NCI-H774 (cell line): ENCODE measurements at regions not wholly inside any gene's neighbourhood (a gene's known extent, or its start where the extent isn't known, plus 50 kb on each side); places are given as distances from the start of the nearest gene placed in this dataset.
"Not testable (repeated sequence)": the region's sequence is repeated elsewhere in the genome, so short reads cannot be mapped to it uniquely, and the experiment has no call there.

ENCODE experiments used
- DNase-seq: peaks from one replicate; lab custom pipeline; 2025; lab: John Stamatoyannopoulos, UW

DNA sequence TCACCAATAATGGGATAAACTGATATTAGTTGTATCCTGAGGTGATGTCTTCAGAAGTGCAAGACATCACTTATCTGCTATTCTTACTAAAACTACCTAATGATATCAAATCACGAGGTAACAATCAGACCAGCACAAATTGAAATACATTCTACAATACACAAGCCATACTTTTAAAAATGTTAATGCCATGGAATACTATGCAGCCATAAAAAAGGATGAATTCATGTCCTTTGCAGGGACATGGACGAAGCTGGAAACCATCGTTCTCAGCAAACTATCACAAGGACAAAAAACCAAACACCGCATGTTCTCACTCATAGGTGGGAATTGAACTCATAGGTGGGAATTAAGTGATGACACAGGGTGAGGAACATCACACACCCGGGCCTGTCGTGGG, 129.3 kb downstream of the SST start:
- no peak for DNase-seq

DNA sequence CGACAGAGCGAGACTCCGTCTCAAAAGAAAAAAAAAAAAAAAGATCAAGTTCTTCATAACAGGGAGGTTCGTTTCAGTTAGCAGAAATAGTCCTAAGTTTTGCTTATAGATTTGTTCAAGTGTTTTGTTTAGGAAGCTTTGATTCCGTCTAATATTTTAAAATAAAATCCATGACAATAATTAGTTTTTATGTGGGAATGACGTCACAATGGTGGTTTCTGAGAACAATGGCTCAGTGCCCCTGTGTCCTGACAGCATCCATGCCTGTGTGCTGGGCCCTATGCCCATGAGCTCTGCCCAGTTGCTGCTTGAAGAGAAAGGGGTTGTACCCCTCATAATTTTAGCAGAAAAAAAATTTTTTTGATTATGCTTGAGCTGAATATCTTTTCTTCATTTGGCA, 134.0 kb downstream of the SST start:
- DNase-seq, result no peak

DNA sequence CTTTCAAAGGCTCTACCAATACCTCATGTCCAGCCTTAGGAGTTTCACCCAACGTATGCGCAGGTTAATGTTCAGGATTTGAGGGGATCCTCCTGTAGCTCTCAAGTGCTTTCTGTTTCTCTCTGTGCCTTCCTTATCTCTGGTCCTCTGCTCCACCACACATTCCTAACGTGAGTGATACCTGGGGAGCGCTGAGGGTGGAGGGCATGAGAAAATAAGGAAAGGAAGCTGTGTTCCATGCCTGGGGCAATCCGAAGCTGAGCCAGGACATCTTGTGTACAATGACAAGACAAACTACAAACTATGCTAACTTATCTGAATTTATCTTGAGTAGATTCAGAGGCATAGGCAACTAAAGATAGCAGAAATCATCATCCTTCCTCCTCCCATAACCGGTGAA, 136.4 kb downstream of the SST start:
- no peak for DNase-seq

DNA sequence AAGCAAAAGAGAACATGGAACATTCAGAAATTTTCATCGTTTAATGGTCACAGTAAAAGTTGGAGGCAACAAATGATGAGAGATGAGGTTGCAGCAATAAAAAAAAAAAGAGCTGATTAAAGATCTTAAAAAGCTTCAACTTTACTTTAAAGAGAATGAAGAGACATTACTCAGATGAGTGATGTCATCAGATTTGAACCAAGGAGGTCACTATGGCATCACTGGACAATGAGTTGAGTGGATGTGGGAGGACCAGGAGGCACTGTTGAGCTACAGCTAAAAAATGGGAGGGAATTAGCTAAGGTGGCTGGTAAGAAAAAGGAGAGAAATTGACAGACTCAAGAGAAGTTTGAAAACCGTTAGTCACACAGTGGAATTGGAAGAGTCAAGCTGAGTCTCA, 138.4 kb downstream of the SST start:
- DNase-seq, result no peak

DNA sequence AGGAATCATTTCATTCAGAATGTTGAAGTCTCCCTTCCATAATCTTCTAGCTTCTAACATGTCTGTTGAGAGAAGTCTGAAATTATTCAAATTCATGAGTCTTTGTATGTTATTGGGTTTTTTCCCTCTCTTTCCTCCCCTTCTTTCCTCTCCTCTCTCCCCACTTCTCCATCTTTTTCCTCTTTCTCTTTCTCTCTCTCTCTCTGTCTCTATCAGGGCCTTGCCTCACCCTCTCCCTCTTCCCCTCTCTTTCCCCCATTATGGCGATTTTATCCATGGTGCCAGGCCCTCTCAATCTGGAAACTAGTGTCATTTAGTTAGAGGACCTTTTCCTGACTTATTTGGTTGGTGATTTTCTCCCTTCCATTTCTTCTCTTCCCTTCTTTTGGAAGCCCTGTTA, 147.3 kb downstream of the SST start:
- no peak for DNase-seq

DNA sequence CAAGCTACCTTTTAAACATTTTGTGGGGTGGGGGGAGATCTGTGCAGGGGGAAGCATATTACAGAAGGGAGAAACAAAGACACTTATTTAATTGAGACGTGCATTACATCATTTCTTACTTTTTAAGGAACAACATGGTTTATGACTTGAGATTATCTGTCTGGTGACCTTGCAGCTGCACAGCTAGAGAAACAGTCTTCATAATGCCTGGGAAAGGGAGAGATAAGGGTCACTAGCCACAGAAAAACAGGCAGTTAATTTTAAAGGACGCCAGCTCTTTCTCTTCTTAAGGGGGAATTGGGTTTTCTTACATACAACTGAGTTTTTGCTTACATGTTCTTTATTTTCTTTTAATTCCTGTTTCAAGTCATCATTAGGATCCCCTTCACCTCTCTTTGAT, 147.9 kb downstream of the SST start:
- DNase-seq, result no peak

DNA sequence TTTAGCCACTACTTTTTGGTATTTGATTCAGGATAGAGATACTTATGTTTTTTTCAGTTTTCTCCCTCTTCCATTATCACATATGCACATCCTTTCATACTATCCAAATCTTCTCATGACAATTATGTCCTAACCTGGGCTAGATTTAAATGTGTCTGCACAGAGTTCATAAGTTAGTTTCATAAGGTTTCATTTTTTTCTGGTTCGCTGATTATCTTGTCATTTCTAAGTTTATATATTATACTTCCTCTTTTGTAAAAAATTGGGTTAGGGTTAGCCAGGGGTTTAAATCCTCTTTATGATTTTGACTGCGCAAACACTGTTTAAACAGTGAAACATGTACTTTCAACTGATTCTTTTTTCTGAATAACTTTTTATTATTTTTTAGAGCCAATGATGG, 148.6 kb downstream of the SST start:
- no peak for DNase-seq

DNA sequence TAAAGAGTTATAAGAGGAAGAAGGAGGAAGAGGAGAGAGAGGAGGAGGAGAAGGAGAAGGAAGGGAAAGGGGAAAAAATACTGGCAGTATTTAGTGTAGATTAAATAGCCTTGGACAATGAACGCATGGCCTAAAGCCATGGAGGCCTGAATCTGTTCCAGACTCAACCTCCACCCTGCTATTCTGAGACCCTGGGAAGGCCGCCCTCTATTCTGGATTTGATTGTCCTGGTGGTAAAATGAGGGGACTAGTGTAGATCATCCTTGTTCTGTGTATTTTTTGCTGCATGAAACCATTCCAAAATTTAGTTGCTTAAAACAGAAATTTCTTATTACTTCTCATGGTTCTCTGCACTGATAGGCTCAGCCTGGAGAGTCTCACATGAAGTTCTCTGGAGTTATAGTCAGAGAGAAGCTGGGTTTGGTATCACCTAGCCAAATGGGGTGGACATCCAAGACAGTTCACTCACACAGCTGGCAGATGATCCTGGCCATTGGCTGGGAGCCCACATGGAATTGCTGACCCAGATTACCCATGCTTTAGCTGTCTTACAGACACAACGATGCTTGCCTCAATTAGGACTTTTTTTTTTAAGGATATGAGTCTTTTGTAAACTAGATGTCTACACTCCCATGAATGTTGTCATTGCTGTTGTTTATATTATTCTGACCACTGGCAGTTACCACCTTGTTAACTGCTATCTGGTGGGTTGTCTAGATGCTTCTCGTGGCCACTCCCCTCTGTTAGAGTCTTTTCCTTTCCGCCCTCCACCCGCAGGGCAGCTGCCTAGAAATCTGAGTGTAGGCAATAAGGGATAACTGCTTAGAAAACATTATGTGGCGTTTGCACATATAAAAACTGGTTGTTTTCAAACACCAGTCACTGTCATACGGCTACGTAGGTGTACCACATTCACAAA, 149.9 kb downstream of the SST start:
- no peak for DNase-seq

DNA sequence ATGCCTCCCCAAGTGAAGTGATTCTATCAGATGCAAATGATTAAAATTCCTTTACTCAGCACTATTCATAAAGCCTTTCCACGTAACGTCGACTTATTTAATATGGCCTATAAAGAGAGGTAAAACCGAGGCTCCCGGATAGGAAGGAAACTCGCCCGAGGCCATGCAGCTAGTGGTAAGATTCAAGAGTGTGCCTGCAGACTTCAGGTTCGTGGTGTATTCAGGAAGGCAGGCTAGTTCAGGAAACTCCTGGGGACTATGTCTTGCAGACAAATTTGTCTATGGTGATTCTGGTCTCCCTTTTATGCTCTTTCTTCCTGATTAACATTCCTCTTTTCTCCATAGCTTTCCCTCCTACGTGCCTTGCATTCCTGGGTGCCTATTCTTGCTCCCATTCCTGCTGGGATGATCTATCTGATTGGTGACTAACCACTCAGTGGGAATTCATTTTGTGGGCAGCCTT, 150.7 kb downstream of the SST start:
- DNase-seq, result no peak

DNA sequence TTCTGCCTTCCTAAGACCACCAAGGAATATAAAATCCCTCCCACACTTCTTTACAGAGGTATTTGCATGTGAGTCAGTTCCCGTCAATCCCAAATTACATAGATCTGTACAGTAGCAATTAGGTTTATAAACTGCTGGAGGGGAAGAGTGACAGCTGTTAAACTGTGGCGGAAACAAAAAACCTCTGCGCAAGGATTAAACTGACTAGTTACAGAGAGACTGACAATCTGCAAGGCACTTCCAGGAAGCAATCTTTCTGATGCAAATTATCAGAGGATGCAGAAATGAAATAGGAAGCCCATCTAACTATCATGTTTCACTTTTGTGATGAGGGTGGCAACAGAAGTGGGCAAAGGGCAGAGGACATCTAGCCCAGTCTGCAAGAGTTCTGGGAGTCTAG, 150.4 kb downstream of the RTP4 start:
- DNase-seq, result no peak

DNA sequence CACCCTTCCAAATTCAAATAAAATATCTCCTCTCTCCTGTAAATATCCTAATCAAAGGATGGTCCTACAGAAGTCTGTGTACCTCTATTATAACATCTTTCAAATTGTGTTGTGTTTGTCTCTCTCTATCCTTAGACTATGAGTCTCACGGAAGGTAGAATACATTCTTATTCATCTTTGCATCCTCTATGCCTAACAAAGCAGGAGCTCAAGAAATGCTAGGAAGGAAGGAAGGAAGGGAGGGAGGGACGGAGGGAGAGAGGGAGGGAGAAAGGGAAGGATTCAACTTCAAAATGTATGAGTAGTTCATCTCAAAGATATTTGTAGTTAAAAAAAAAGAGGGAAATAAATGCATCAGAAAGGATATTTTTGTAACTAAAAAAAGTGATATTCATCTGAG, 150.0 kb downstream of the RTP4 start:
- DNase-seq, result no peak

DNA sequence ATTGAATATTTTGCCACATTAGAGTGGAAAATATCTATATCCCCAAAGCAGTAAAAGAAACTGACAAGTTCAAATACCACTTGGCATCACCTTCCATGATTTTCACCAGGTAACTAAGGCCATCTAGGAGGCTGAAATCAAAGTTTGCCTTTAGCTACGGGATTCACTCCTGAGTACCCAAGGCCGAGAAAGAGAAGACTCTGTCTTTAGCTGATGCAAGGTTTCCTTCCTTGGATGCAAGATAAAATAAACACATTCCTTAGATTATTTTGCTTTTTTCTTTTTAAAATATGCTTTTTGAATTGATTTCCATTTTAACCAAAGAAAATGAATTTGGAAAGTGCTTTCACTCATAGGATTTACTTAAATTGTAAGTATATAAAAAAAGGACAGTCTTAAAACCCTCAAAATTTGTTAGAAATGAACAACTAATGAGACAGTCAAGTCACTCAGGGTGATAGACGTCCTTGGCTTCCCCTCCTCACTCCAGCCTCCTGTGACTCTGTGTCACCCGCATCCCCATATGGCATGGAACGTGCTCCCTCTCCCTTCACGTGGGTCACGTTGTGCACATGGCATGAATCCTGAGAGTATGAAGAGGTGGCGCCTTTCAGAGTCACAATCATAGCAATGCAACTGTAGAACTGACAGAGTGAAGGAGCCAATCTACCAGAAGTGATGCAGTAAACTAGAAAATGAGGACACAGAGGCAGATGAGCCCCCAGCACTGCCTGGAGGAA, 148.4 kb downstream of the RTP4 start:
- DNase-seq, result no peak

DNA sequence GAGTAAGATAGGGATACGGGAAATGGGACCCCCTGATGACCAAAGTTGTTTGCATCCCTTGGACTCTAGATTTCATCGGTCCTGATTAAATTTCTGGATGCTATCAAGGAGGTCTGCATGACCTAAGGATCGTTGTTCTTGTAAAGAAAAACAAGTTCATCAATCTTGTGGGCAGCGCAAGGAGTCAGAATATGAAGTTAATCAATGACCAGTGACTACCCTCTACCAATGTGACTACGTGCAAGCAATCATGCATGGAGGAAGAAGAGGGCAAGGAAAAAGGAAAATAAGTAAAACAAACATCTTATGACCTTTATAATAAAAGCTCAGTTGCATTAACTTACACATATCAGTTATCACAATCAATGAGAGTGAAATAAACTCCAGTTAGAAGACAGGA, 139.7 kb downstream of the RTP4 start:
- no peak for DNase-seq

DNA sequence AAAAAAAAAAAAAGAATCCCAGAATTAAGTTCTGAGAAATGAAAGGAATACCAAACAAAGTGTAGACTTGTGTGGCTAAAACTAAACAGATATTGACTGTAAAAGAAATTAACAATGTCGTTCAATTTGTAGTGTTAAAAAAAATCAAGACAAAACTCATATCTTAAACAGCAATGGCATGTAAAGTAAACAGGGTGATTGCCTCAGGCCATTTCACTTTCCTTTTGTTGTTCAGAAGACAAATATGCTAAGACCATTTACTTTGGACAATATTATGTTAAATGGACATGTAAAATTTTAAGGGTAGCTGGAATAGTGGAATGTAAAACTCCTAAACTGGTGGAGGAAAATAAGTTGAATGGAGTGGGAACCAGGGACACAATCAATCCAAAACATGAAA, 139.1 kb downstream of the RTP4 start:
- no peak for DNase-seq

DNA sequence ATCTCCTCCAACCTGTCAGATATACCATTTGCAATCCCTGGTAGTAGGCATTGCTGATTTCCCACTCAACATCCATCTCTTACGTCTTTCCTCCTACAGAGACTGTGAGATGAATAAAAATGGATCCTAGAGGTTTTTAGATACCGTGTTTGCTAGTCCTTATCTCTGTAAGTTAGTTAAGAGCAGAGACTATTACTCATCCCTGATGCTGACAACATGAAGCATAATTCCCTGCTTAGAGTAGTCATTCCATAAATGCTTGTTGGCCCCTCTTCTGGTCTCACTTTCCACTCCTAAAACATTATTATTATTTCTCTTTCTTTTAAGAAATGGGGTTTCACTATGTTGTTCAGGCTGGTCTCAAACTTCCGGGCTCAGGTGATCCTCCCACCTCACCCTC, 136.2 kb downstream of the RTP4 start:
- no peak for DNase-seq

DNA sequence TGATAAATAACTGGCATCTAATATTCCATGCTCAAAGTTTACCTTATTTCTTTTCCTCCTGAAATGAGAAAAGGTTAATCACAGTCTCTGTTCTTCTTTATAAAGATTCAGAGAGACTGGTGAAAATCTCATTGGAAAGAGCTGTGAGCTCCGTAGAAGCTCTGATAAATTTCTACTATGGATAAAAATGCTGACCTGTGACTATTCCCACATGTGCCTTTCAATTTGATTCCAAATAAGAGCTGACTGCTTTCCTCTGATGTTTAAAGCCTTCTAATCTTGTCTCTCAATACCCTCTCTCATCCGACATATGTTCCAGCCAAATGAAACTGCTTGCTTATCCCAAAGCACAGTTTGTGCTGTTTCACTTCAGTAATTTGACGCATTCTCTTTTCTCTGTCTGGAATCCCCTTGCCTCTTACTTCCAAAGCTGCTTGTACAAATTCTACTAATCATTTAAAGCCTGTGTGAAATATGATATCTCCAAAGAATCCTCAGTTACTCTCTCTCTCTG, 130.1 kb downstream of the RTP4 start:
- DNase-seq, result no peak

DNA sequence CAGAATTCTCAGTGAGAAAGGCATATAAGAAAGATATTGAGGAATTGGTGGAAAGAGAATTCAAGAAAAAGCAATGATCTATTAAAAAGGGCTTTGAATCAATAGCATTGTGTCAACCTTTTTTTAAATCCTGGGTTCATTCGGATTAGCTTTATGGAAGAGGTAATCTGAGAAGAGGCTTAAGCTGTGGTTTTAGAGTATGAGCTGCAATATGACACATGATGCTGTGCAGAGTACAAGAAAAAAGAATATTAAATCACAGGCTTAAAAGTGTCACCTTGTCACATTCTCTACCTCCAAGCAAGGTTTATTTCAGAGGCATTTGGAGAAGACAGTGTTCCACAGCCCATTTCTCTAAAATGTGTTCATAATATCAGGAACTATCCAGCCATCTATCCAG, 128.9 kb downstream of the RTP4 start:
- no peak for DNase-seq

DNA sequence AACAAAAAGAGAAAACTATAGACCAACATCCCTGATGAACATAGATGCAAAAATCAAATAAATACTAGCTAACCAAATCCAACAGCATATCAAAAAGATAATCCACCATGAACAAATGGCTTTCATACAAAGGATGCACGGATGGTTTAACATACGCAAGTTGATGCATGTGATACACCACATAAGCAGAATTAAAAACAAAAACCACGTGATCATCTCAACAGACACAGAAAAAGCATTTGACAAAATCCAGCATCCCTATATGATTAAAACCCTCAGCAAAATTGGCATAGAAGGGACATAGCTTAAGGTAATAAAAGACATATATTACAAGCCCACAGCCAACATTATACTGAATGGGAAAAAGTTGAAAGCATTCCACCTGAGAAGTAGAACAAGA, 125.9 kb downstream of the RTP4 start:
- not testable (repeated sequence) for DNase-seq

DNA sequence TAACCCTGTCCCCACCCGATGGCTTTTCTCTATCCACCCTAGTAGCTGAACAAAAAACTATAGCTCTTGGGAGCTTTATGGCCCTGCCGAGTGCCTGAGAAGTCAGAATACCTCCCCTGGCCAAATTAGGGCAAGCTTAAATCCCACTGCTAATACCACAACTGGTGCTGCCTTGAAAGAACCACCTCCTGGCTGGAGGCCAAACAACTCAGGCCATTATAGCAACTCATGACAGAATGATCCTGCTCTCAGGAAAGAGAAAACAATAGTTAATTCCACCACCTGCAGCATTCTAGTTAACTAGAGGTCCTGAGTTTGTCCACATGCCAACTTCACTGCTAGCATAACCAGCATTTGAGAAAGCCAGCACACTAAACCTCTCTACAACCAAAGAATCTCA, 123.2 kb downstream of the RTP4 start:
- no peak for DNase-seq

DNA sequence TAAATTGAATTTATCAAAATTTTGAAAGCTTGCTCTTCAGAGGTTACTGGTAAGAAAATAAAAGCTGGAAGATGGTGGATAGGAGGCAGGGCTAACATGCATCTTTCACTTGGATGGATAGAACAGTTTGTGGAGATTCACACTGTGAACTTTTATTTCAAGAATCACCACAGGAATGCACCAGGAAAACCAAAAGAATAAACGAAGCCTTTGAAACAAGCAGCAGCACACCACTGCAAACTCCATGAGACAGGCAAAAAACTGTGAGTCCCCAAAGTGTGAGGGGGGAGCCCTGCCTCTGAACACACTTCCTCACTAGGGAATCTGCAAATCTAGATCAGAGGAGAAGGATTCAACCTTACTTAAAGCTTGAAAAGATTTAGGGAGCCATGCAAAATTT, 122.2 kb downstream of the RTP4 start:
- no peak for DNase-seq

DNA sequence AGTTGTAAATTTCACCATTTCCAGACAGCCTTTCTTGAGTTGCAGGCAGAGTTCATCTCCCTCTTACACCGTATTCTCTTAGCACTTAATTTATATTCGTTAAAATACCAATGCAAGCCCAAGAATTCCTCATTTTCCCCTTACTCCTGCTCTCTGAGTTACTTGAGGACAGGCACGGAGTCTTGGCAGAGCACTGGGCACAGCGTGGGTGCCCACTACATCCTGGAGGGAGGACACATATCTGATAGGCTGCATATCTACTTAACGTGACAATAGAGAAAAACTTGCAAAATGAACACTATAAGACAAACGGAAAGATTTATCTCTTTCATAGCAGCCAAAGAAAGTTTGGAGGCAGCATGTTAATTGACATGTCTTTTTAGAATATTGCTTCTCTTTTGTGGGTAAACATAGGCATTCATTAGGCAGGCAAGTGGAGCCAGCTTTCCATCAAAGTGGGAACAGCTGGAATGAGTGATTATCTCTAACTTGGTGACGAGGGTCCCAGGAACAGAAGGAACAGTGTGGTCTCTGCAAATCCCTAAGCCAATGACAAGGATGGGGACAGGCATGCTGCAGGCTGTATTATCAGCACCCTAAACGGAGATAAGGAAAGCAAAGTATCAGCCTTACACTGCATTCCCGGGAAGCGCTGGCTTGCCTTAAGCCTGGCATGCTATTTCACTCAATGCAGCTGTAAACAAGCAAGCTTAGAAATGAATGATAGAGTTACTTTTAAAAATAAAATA, 116.5 kb downstream of the RTP4 start:
- no peak for DNase-seq

DNA sequence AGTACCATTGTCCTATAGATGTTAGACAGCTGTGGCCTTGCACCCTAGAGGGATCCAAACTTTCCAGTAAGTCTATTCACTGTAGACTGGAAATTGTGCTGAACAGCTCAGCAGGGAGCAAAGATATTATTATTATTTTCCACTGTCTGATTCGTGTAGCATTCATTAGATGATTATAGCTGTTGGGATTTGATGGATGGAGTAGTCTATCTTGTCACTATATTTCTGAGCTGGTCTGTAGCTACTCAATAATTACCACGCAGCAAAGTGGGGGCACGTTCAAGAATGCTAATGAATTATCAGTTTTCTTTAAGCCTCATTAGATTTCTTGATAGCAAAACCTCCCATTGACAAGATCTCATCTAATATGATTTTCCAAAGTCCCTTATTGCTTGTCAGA, 113.2 kb downstream of the RTP4 start:
- no peak for DNase-seq
